Activated CD4-positive, alpha-beta memory T cell treated with anti-CD3 and anti-CD28 coated beads for 36 hours (primary cell): ENCODE measurements at regions not wholly inside any gene's neighbourhood (a gene's known extent, or its start where the extent isn't known, plus 50 kb on each side); places are given as distances from the start of the nearest gene placed in this dataset.

ENCODE experiments used
- CTCF ChIA-PET: fragments of 350-600 bp; sonication (Branson Sonifier 250); formaldehyde crosslinking; loops from one replicate; lab custom pipeline; 2021; ENCODE audit warnings: antibody characterized with exemption, inconsistent platforms; lab: Charles Lee
- POLR2A ChIA-PET: fragments of 350-600 bp; sonication (Branson Sonifier 250); formaldehyde crosslinking; loops from one replicate; lab custom pipeline; 2021; ENCODE audit warnings: antibody characterized with exemption; lab: Charles Lee
- DNase-seq: peaks from one replicate; pipeline ENCODE4 v3.0.0-alpha.2; 2020
- H3K27ac Mint-ChIP-seq: one replicate; pipeline ENCODE4 v1.8.0; 2021; ENCODE audit warnings: mixed read lengths
- H3K27me3 Mint-ChIP-seq: one replicate; pipeline ENCODE4 v1.8.0; 2021; ENCODE audit warnings: mixed read lengths
- H3K36me3 Mint-ChIP-seq: one replicate; pipeline ENCODE4 v1.8.0; 2021; ENCODE audit warnings: mixed read lengths
- H3K4me1 Mint-ChIP-seq: one replicate; pipeline ENCODE4 v1.8.0; 2021; ENCODE audit warnings: low read depth, mixed read lengths
- H3K4me3 Mint-ChIP-seq: one replicate; pipeline ENCODE4 v1.8.0; 2021; ENCODE audit warnings: mild to moderate bottlenecking, mixed read lengths
- H3K9me3 Mint-ChIP-seq: one replicate; pipeline ENCODE4 v1.8.0; 2021; ENCODE audit warnings: mixed read lengths
- intact Hi-C: fragments of 100-400 bp; cut with micrococcal nuclease; formaldehyde crosslinking; loops from one replicate; pipeline ENCODE4 v1.15.1; 2023

DNA sequence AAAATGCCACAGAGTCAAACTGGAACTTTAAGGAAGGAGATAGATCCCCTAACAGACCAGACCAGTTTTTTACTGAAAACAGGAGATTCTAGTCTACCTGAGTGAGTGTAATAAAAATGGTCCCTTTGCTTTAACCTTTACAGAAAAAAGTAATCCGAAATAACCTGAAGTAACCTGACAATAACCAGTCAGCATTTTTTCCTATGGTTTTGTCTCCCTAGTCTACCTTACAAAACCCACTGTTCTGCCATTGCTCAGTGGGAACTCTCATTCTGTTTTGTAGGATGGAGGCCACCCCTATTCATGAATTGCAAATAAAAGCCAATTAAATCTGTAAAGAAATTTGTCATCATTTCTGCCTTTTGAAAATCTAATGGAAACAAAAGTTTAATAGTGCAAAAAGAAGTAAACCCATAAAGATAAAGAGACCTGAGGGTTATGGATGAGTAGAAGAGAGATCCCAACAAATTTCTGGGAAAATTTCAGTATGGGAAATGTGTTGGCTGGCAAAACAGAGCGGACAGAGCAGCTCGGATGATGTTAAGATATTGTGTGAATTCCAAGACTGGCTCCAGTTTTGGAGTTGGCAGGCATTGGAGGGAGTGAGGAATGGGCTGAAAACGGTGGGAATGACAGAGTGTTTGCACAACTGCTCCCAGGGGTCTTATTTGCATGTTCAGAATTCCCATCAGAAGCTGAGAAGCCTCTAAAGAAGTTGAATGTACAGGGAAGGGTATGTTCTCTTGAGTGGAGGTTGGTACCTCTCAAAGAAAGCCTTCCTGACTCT is 104.7 kb upstream of the RALGAPA2 start:
- Mint-ChIP-seq H3K36me3 (no peaks in the 10 kb centered on the region), H3K9me3 (no peaks in the 10 kb centered on the region), H3K27ac (no peak overlapping the region), H3K4me3 (no peak overlapping the region), H3K27me3 (peaks cover 5% of the 10 kb centered on the region), H3K4me1 (no peaks in the 10 kb centered on the region)
- CTCF ChIA-PET = interaction anchor here (1.7 to 2.3 kb wide), 2 partner anchors 10 to 43 kb away, joined by 3 to 7 read pairs; no protein-coding TSS in a partner anchor
- intact Hi-C loops = no loop called here
- no peak for DNase-seq
- POLR2A ChIA-PET = no interaction called here

DNA sequence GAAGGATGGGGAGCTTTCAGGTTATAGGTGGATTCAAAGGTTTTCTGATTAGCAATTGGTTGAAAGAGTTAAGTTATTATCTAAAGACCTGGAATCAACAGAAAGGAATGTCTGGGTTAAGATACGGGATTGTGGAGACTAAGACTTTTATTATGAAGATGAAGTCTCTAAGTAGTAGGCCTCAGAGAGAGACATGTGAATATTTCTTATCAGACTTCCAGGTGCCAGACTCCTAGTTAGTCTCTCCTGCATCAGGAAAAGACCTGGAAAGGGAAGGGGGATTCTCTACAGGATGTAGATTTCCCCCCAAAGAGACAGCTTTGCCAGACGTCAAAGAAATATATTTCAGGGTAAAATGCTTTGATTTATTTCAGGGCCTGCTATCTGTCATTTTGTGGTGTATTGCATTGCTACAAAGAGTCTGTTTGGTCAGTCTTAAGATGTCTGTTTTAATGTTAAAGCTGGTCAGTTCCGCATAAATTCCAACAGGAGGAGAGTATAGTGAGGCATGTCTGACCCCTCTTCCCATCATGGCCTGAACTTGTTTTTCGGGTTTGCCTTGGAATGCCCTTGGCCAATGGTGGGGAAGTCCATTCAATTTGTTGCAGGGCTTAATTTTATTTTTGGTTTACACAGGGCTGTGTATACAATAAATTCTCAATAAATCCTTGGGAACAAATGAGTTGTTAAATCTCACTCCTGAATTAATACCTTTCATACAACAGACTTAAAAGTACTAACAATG is 103.4 kb upstream of the RALGAPA2 start:
- Mint-ChIP-seq H3K27ac (no peak overlapping the region), H3K36me3 (no peaks in the 10 kb centered on the region), H3K9me3 (no peaks in the 10 kb centered on the region), H3K4me3 (no peak overlapping the region), H3K4me1 (no peaks in the 10 kb centered on the region), H3K27me3 (peaks cover 5% of the 10 kb centered on the region)
- no peak for DNase-seq
- ChIA-PET CTCF (no interaction called here), POLR2A (no interaction called here)
- intact Hi-C loops = no loop called here

DNA sequence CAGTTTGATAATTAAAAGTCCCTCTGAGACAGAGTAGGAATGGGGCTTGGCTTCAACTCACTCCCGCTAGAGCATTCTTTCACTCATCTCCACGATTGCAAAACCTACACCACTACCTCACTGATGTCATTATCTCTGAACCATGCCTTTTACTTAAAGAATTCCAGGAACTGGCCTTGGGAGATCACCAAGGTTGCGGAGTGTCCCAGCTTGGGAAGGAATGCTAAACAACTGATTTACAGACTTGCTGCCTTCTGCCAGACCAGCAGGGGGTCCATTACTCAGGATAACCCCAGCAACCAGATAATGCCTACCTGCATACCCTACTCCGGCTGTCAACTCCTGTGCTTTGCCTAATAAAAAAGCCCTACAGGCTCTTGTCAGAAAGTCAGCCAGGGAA is 102.2 kb upstream of the RALGAPA2 start:
- intact Hi-C loops = no loop called here
- Mint-ChIP-seq H3K4me1 (no peaks in the 10 kb centered on the region), H3K27me3 (peaks cover 4% of the 10 kb centered on the region), H3K36me3 (no peaks in the 10 kb centered on the region), H3K9me3 (no peaks in the 10 kb centered on the region), H3K27ac (no peak overlapping the region), H3K4me3 (no peak overlapping the region)
- CTCF ChIA-PET = interaction anchor here (1.4 kb wide), 1 partner anchor 11 kb away, joined by 4 read pairs; no protein-coding TSS in a partner anchor
- POLR2A ChIA-PET = no interaction called here
- no peak for DNase-seq

DNA sequence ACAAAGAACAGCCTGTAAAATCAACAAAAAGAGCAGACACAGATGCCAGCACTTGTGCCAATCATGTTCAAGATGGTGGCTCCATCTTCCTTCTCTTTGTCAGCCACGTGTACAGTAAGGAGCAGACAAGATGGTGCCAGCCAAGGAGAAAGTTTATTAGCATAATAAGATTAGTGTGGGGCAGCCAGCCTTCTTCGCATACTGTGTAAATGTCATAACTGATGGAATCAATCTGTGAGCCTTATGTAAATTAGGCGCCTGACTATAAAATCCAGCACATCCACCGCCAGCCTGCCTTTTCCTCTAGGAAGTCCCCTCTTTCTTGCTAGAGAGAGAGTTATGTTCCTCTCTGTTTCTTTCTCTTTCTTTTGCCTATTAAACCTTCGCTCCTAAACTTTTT is 99.7 kb upstream of the RALGAPA2 start:
- intact Hi-C loops = no loop called here
- H3K36me3 Mint-ChIP-seq = no peaks in the 10 kb centered on the region
- no peak overlapping the region for H3K27ac Mint-ChIP-seq
- POLR2A ChIA-PET = no interaction called here
- CTCF ChIA-PET = interaction anchor here (1.5 kb wide), 1 partner anchor 12 kb away, joined by 3 read pairs; no protein-coding TSS in a partner anchor
- no peak for DNase-seq
- no peaks in the 10 kb centered on the region for H3K4me1 Mint-ChIP-seq
- no peak overlapping the region for H3K4me3 Mint-ChIP-seq
- no peaks in the 10 kb centered on the region for H3K9me3 Mint-ChIP-seq
- peaks cover 1% of the 10 kb centered on the region for H3K27me3 Mint-ChIP-seq

DNA sequence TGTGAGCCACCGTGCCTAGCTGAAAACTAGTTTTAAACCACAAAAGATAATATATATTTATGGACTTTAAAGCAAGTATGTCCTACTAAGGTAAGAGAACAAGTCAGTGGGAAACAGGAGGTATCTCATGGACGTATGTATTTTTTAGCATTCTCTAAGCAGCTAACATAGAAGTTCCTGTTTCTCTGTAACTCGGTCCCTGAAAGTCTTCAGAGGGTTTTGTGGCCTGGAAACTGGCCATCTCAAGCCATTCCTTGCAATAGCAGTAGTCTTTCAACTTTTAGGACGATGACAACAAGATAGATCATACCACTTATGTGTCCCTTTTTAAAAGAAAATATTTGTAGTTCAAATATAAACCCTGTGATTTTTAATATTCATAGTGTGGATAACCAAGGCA is 95.6 kb upstream of the RALGAPA2 start:
- no peaks in the 10 kb centered on the region for H3K9me3 Mint-ChIP-seq
- H3K4me3 Mint-ChIP-seq = no peak overlapping the region
- DNase-seq = no peak
- no peaks in the 10 kb centered on the region for H3K4me1 Mint-ChIP-seq
- ChIA-PET POLR2A (no interaction called here), CTCF (no interaction called here)
- peaks cover 1% of the 10 kb centered on the region for H3K27me3 Mint-ChIP-seq
- H3K36me3 Mint-ChIP-seq = no peaks in the 10 kb centered on the region
- no peak overlapping the region for H3K27ac Mint-ChIP-seq
- intact Hi-C loops = no loop called here

DNA sequence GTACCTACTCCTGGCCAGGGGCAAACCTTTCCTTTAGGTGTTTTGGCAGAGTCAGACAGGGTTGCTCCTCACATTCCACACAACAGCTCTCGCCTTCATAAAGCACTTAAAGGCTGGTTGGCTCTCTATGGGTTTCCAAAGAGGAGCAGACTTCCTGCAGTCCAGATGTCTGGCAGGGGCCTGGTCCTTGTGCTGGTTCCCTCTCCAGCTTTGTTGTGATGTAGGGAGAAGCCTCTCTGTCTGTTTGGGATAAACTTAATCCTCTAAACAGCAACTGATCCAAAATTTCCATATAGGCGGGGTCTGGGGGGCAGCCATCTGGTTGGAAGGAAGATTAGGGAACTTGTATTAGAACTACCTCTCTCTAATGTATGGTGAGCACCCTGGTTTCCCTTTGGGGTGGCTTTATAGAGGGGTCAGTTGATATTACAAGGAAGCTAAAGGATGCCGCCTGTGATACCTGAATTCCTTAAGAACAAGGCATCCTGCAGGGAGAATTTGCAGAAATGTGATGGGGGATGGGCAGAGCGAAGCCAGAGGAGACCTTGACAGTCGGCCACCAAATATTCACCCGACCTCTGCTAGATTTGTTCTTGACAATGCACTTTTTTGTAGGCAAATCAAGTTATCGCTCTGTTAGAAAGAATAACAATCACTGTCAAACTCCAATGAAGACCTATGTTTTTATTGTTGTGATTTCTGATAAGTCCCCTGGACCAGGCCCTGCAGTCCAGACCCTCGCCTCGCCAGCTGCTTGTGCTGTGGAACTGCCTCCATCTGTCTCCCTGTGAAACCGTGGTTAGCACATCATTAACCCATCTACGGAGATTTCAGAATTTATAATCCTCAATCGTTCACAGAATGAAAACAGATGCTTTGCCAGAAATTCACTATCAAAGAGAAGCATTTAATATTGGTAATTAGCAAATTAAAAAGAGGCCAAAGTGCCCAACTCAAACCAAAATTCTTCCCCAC is 94.0 kb upstream of the RALGAPA2 start:
- H3K27ac Mint-ChIP-seq = no peak overlapping the region
- CTCF ChIA-PET = no interaction called here

DNA sequence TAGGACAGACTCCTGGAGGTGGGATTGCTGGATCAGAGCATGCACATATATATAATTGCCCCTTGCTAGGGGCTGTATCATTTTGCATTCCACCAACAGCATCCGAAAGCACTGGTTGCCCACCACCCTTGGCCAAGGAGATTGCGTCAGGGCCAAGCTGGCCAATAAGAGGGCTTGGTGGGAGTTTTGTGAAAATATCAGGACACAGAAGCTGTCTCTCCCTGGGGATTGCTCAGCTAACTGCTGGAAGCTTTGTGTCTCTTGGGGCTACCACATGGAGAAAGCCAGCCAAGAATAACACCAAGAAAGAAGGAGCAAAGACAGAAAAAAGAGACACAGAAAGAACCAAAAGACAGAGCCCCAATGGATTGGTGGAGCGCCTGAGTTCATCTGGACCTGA is 90.6 kb upstream of the RALGAPA2 start:
- H3K4me1 Mint-ChIP-seq = no peaks in the 10 kb centered on the region
- no peaks in the 10 kb centered on the region for H3K9me3 Mint-ChIP-seq
- intact Hi-C loops = no loop called here
- no peak overlapping the region for H3K4me3 Mint-ChIP-seq
- H3K27me3 Mint-ChIP-seq = peaks cover 1% of the 10 kb centered on the region
- no peaks in the 10 kb centered on the region for H3K36me3 Mint-ChIP-seq
- CTCF ChIA-PET = no interaction called here
- DNase-seq = no peak
- POLR2A ChIA-PET = no interaction called here
- no peak overlapping the region for H3K27ac Mint-ChIP-seq

More for the DNA sequence above, 94.0 kb upstream of the RALGAPA2 start:
- DNase-seq = no peak
- Mint-ChIP-seq H3K36me3 (no peaks in the 10 kb centered on the region), H3K9me3 (no peaks in the 10 kb centered on the region), H3K4me1 (no peaks in the 10 kb centered on the region), H3K4me3 (no peak overlapping the region), H3K27me3 (peaks cover 1% of the 10 kb centered on the region)
- POLR2A ChIA-PET = no interaction called here
- intact Hi-C loops = no loop called here

GRCh38 chr20:20802328-20802727 is 89.9 kb upstream of the RALGAPA2 start:
- no peaks in the 10 kb centered on the region for H3K9me3 Mint-ChIP-seq
- no peaks in the 10 kb centered on the region for H3K4me1 Mint-ChIP-seq
- no peaks in the 10 kb centered on the region for H3K36me3 Mint-ChIP-seq
- intact Hi-C loops = no loop called here
- H3K27ac Mint-ChIP-seq = no peak overlapping the region
- peaks cover 1% of the 10 kb centered on the region for H3K27me3 Mint-ChIP-seq
- POLR2A ChIA-PET = no interaction called here
- DNase-seq = no peak
- CTCF ChIA-PET = no interaction called here
- H3K4me3 Mint-ChIP-seq = no peak overlapping the region

- Mint-ChIP-seq H3K9me3 (no peaks in the 10 kb centered on the region), H3K27me3 (no peaks in the 10 kb centered on the region), H3K4me3 (no peak overlapping the region), H3K36me3 (no peaks in the 10 kb centered on the region), H3K4me1 (no peaks in the 10 kb centered on the region), H3K27ac (no peak overlapping the region)
- intact Hi-C loops = no loop called here
- ChIA-PET CTCF (interaction anchor here (2.0 kb wide), 1 partner anchor 25 kb away, joined by 7 read pairs; no protein-coding TSS in a partner anchor), POLR2A (no interaction called here)
- no peak for DNase-seq
Measured at GRCh38 chr20:20799716-20800312, 87.4 kb upstream of the RALGAPA2 start.

DNA sequence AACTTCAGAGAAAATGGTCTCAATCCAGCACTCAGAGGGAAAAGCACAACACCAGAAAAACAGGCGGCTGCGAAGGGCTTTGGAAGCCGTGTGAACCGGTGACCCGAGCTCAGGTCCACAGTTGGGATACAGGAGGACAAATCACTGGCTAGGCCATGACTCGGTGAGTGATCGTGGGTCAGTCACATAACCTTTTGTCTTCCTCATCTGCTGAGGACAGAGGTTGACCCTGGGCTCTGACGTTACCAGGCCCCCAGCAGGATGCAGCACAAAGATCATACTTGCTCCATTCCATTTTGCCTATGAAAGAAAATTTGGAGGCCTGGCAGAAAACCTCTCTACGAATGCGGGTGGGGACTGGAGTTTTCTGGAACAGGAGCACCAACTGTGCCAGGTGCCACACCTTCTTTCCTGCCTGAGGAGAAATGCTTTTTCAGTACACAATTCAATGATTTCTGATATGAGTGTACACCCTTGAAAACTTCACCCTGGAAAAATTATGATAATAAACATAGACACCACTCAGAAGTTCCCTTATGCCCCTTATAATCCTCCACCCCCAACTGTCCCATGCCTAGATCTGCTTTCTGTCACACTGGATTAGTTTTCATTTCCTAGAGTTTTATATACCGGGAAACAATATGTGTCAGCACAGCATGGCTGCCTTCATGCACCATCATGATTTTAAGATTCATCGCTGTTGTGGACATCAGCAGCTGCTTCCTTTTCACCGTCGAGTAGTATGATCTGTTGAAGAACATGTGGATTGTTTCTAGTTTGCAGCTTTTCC is 85.3 kb upstream of the RALGAPA2 start:
- POLR2A ChIA-PET = no interaction called here
- H3K4me1 Mint-ChIP-seq = no peaks in the 10 kb centered on the region
- H3K27me3 Mint-ChIP-seq = no peaks in the 10 kb centered on the region
- intact Hi-C loops = no loop called here
- CTCF ChIA-PET = no interaction called here
- H3K27ac Mint-ChIP-seq = no peak overlapping the region
- no peaks in the 10 kb centered on the region for H3K9me3 Mint-ChIP-seq
- no peaks in the 10 kb centered on the region for H3K36me3 Mint-ChIP-seq
- no peak overlapping the region for H3K4me3 Mint-ChIP-seq
- DNase-seq = no peak

GRCh38 chr20:20796766-20797440 is 84.5 kb upstream of the RALGAPA2 start:
- Mint-ChIP-seq H3K9me3 (no peaks in the 10 kb centered on the region), H3K27me3 (no peaks in the 10 kb centered on the region), H3K4me1 (no peaks in the 10 kb centered on the region), H3K27ac (no peak overlapping the region), H3K4me3 (no peak overlapping the region), H3K36me3 (no peaks in the 10 kb centered on the region)
- ChIA-PET POLR2A (no interaction called here), CTCF (no interaction called here)
- intact Hi-C loops = no loop called here
- no peak for DNase-seq
